ENCODE measurements at regions not wholly inside any gene's neighbourhood (a gene's known extent, or its start where the extent isn't known, plus 50 kb on each side); places are given as distances from the start of the nearest gene placed in this dataset.

DNA sequence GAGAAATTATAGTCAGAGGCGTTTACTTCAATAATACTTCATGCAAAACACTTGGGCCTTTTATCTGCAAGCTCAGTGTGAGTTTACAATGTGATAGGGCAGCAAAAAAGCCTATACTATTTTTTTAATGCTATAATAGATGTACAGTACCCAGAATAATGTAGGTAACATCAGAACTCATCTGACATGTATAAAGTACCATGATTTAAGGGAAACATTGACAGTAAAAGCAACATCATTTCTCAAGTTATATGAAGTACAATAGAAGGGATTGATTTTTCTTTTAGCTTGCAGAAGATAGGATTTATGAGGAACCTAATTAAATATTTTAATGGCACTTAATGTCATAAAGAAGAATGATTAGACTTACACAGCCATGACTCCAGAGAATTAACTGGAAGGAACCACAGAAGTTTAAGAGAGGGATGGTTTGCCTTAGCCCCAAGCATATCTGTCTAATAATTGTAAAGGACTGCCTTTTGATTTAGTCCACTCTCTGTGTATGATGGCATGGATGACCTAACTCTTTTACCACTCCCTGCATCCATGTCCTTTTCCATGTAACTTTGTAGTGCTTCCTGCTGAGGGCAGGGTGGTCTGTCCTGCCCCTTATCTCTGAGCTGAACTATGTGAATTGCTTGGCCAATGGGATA lies 55.9 kb upstream of the MIS18BP1 start:
- H3K9me3 ChIP-seq (ENCODE audit: control insufficient read depth in 4 of 4, low read length in 3 of 4), result no peaks in the 10 kb centered on the region
- TF ChIP-seq HNF4A (conservative IDR thresholded peaks at IDR 0.05) (no peak), NR2F2 (IDR thresholded peaks at IDR 0.05) (no peak), HNF4G (IDR thresholded peaks at IDR 0.05) (no peak), CTCF (IDR thresholded peaks at IDR 0.05; ENCODE audit: low read depth, low read length, missing input control) (no peak), ZBTB33 (IDR thresholded peaks at IDR 0.05) (no peak), YY1 (IDR thresholded peaks at IDR 0.05) (no peak), GABPA (IDR thresholded peaks at IDR 0.05 in 1 of 2, conservative IDR thresholded peaks at IDR 0.05 in 1 of 2) (no peak), EGR1 (IDR thresholded peaks at IDR 0.05; ENCODE audit: low read depth in 2 of 2) (no peak), FOXA1 (IDR thresholded peaks at IDR 0.05) (no peak), FOXA2 (IDR thresholded peaks at IDR 0.05) (no peak), TAF1 (conservative IDR thresholded peaks at IDR 0.05) (no peak), RXRA (IDR thresholded peaks at IDR 0.05) (no peak), SP1 (IDR thresholded peaks at IDR 0.05) (no peak), JUND (IDR thresholded peaks at IDR 0.05) (no peak), RAD21 (IDR thresholded peaks at IDR 0.05) (no peak)
- TF ChIP-seq, protein P1, sequence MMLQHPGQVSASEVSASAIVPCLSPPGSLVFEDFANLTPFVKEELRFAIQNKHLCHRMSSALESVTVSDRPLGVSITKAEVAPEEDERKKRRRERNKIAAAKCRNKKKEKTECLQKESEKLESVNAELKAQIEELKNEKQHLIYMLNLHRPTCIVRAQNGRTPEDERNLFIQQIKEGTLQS (IDR thresholded peaks at IDR 0.05), result no peak
- TF ChIP-seq, protein P2, sequence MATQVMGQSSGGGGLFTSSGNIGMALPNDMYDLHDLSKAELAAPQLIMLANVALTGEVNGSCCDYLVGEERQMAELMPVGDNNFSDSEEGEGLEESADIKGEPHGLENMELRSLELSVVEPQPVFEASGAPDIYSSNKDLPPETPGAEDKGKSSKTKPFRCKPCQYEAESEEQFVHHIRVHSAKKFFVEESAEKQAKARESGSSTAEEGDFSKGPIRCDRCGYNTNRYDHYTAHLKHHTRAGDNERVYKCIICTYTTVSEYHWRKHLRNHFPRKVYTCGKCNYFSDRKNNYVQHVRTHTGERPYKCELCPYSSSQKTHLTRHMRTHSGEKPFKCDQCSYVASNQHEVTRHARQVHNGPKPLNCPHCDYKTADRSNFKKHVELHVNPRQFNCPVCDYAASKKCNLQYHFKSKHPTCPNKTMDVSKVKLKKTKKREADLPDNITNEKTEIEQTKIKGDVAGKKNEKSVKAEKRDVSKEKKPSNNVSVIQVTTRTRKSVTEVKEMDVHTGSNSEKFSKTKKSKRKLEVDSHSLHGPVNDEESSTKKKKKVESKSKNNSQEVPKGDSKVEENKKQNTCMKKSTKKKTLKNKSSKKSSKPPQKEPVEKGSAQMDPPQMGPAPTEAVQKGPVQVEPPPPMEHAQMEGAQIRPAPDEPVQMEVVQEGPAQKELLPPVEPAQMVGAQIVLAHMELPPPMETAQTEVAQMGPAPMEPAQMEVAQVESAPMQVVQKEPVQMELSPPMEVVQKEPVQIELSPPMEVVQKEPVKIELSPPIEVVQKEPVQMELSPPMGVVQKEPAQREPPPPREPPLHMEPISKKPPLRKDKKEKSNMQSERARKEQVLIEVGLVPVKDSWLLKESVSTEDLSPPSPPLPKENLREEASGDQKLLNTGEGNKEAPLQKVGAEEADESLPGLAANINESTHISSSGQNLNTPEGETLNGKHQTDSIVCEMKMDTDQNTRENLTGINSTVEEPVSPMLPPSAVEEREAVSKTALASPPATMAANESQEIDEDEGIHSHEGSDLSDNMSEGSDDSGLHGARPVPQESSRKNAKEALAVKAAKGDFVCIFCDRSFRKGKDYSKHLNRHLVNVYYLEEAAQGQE (IDR thresholded peaks at IDR 0.05), result no peak
- TF ChIP-seq, protein P3, sequence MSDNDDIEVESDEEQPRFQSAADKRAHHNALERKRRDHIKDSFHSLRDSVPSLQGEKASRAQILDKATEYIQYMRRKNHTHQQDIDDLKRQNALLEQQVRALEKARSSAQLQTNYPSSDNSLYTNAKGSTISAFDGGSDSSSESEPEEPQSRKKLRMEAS (IDR thresholded peaks at IDR 0.05), result no peak
- H3K4me3 ChIP-seq (ENCODE audit: low read depth in 1 of 3, low read length in 3 of 3), result no peak overlapping the region
- no peak overlapping the region for H3K27ac ChIP-seq (ENCODE audit: low read depth in 1 of 2, low read length in 2 of 2)
- no peaks in the 10 kb centered on the region for H3K4me1 ChIP-seq (ENCODE audit: control insufficient read depth in 4 of 4, insufficient read depth in 4 of 4, low read length in 3 of 4)
- 85% methylated on average over 1 of the region's 1 CpG for WGBS
- DNase-seq (ENCODE audit: low spot score), result no peak
- no peaks in the 10 kb centered on the region for H3K27me3 ChIP-seq (ENCODE audit: control insufficient read depth in 4 of 4, insufficient read depth in 4 of 4, low read length in 3 of 4)
- H3K9ac ChIP-seq (ENCODE audit: low read depth in 1 of 2, low read length in 2 of 2), result no peak overlapping the region
- no peaks in the 10 kb centered on the region for H3K36me3 ChIP-seq (ENCODE audit: control insufficient read depth in 4 of 4, insufficient read depth in 3 of 4, low read depth in 1 of 4, low read length in 3 of 4)

All from liver (tissue), 8 donors.